SU-DHL-6 (cell line): ENCODE measurements at regions not wholly inside any gene's neighbourhood (a gene's known extent, or its start where the extent isn't known, plus 50 kb on each side); places are given as distances from the start of the nearest gene placed in this dataset.

Experiments
- EZH2phosphoT487 ChIP-seq: fragments of 200-600 bp; sonication (generic), shearing (Covaris generic); conservative IDR thresholded peaks from 2 replicates; pipeline ENCODE4 v1.6.1; 2018; ENCODE audit warnings: mild to moderate bottlenecking, antibody characterized with exemption, low read length, moderate library complexity, mixed read lengths
- TF ChIP-seq, protein P1 (sequence below): fragments of 200-600 bp; sonication (generic); IDR thresholded peaks from one replicate; pipeline ENCODE4 v1.5.1; 2017; ENCODE audit warnings: antibody characterized with exemption, mild to moderate bottlenecking, low read length, moderate library complexity; ENCODE audit not compliant: insufficient read depth, poor library complexity, severe bottlenecking

- TF ChIP-seq, protein P1, sequence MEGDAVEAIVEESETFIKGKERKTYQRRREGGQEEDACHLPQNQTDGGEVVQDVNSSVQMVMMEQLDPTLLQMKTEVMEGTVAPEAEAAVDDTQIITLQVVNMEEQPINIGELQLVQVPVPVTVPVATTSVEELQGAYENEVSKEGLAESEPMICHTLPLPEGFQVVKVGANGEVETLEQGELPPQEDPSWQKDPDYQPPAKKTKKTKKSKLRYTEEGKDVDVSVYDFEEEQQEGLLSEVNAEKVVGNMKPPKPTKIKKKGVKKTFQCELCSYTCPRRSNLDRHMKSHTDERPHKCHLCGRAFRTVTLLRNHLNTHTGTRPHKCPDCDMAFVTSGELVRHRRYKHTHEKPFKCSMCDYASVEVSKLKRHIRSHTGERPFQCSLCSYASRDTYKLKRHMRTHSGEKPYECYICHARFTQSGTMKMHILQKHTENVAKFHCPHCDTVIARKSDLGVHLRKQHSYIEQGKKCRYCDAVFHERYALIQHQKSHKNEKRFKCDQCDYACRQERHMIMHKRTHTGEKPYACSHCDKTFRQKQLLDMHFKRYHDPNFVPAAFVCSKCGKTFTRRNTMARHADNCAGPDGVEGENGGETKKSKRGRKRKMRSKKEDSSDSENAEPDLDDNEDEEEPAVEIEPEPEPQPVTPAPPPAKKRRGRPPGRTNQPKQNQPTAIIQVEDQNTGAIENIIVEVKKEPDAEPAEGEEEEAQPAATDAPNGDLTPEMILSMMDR: no peak
- TF ChIP-seq EZH2phosphoT487: no peak
Measured at GRCh38 chr10:26359670-26360069, 78.5 kb upstream of the APBB1IP start.
